Mucosa of stomach (tissue), 1 donor: ENCODE measurements at regions not wholly inside any gene's neighbourhood (a gene's known extent, or its start where the extent isn't known, plus 50 kb on each side); places are given as distances from the start of the nearest gene placed in this dataset.
"Not testable (repeated sequence)": the region's sequence is repeated elsewhere in the genome, so short reads cannot be mapped to it uniquely, and the experiment has no call there.

Experiments used
- H3K27me3 ChIP-seq: one replicate; pipeline ENCODE4 v1.7.0; 2013; ENCODE audit warnings: mild to moderate bottlenecking, low read length; ENCODE audit not compliant: control insufficient read depth, insufficient read depth
- H3K36me3 ChIP-seq: one replicate; pipeline ENCODE4 v1.7.0; 2013; ENCODE audit warnings: low read length; ENCODE audit not compliant: control insufficient read depth, insufficient read depth
- H3K4me1 ChIP-seq: one replicate; pipeline ENCODE4 v1.7.0; 2013; ENCODE audit warnings: mild to moderate bottlenecking, low read length; ENCODE audit not compliant: control insufficient read depth, insufficient read depth
- H3K4me3 ChIP-seq: one replicate; pipeline ENCODE4 v1.7.0; 2013; ENCODE audit warnings: low read length
- H3K9ac ChIP-seq: one replicate; pipeline ENCODE4 v1.7.0; 2013; ENCODE audit warnings: mild to moderate bottlenecking, low read length, moderate library complexity
- H3K9me3 ChIP-seq: one replicate; pipeline ENCODE4 v1.7.0; 2013; ENCODE audit warnings: mild to moderate bottlenecking, low read length, moderate library complexity; ENCODE audit not compliant: control insufficient read depth
- donor health status: Pancreatic carcinoma.

GRCh38 chr22:47888817-47889216, 1126.4 kb downstream of the TBC1D22A start:
- H3K4me1 ChIP-seq, result no peaks in the 10 kb centered on the region
- no peak overlapping the region for H3K9ac ChIP-seq
- no peaks in the 10 kb centered on the region for H3K9me3 ChIP-seq
- H3K27me3 ChIP-seq, result no peaks in the 10 kb centered on the region
- no peak overlapping the region for H3K4me3 ChIP-seq
- no peaks in the 10 kb centered on the region for H3K36me3 ChIP-seq

DNA sequence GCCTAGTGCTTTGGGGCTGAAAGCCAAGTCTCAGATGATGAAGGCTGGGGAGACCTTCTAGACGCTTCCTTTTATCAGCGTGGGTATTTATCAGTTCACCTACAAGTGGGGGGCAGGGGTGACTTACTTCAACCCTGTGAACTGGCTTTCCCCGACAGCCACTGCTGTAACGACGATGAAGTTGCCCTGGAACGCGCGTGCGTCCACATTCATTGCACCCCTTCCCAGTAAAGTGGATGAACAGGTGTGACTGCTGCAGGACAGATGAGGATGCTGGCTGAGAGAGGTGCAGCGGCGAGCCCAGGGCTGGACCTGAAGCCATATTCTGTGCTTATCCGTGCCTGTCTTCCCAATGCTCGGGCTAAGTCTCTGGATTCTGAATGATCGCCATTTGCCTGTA, 1122.3 kb downstream of the TBC1D22A start:
- Histone ChIP-seq H3K9ac (no peak overlapping the region), H3K4me1 (no peaks in the 10 kb centered on the region), H3K9me3 (no peaks in the 10 kb centered on the region), H3K4me3 (no peak overlapping the region), H3K27me3 (no peaks in the 10 kb centered on the region), H3K36me3 (no peaks in the 10 kb centered on the region)

DNA sequence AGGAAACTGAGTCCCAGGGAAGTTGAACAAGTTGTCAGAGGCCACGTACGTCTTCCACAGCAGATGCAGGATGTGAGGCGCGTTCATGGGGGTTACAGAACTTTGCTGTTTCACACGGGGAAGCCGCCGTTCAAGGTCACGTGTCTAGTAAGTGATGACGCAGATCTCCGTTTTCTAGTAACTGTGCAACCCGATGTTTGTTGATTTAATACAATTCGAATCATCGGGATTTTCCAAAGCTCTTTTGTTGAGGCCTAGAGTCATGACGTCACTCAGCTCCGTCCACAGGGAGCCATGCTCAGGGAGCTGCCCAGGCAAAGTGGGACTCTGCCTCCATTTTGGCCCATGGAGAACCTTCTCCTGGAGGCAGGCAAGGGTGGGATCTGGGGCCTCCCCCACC, 1121.8 kb downstream of the TBC1D22A start:
- Histone ChIP-seq H3K9ac (no peak overlapping the region), H3K36me3 (no peaks in the 10 kb centered on the region), H3K9me3 (no peaks in the 10 kb centered on the region), H3K4me3 (no peak overlapping the region), H3K4me1 (no peaks in the 10 kb centered on the region), H3K27me3 (no peaks in the 10 kb centered on the region)

- Histone ChIP-seq H3K9me3 (no peaks in the 10 kb centered on the region), H3K27me3 (no peaks in the 10 kb centered on the region), H3K4me3 (no peak overlapping the region), H3K9ac (no peak overlapping the region), H3K4me1 (no peaks in the 10 kb centered on the region), H3K36me3 (no peaks in the 10 kb centered on the region)
Measured at GRCh38 chr22:47883757-47884156, 1121.3 kb downstream of the TBC1D22A start.

- H3K27me3 ChIP-seq, result no peaks in the 10 kb centered on the region
- H3K4me3 ChIP-seq, result no peak overlapping the region
- no peak overlapping the region for H3K9ac ChIP-seq
- H3K4me1 ChIP-seq, result no peaks in the 10 kb centered on the region
- H3K36me3 ChIP-seq, result no peaks in the 10 kb centered on the region
- H3K9me3 ChIP-seq, result no peaks in the 10 kb centered on the region
Measured at GRCh38 chr22:47879346-47879745, 1116.9 kb downstream of the TBC1D22A start.

DNA sequence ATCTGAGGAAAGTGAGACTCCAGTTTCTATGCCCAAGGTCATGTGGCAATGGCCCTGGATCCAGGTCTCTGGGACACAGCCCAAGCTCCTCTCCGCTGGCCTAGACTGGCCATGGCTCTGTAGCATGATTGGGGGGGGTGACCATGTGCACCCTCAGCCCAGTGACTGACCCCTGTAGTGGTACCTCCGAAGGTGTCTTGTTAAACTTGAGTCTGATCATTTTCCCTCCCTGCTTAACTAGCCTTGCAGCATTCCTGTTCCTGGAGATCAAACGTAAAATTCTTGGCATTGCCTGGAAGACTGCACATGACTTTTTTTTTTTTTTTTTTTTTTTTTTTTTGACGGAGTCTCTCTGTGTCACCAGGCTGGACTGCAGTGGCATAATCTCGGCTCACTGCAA, 1116.0 kb downstream of the TBC1D22A start:
- Histone ChIP-seq H3K36me3 (no peaks in the 10 kb centered on the region), H3K27me3 (no peaks in the 10 kb centered on the region), H3K9me3 (no peaks in the 10 kb centered on the region), H3K4me1 (no peaks in the 10 kb centered on the region), H3K4me3 (no peak overlapping the region), H3K9ac (no peak overlapping the region)

- Histone ChIP-seq H3K4me1 (no peaks in the 10 kb centered on the region), H3K27me3 (no peaks in the 10 kb centered on the region), H3K9me3 (no peaks in the 10 kb centered on the region), H3K4me3 (no peak overlapping the region), H3K36me3 (no peaks in the 10 kb centered on the region), H3K9ac (no peak overlapping the region)
Measured at GRCh38 chr22:47872761-47873535, 1110.5 kb downstream of the TBC1D22A start.

- H3K27me3 ChIP-seq, result no peaks in the 10 kb centered on the region
- no peaks in the 10 kb centered on the region for H3K4me1 ChIP-seq
- H3K36me3 ChIP-seq, result no peaks in the 10 kb centered on the region
- H3K9me3 ChIP-seq, result no peaks in the 10 kb centered on the region
- H3K9ac ChIP-seq, result no peak overlapping the region
- H3K4me3 ChIP-seq, result no peak overlapping the region
Measured at GRCh38 chr22:47865626-47866025, 1103.2 kb downstream of the TBC1D22A start.

DNA sequence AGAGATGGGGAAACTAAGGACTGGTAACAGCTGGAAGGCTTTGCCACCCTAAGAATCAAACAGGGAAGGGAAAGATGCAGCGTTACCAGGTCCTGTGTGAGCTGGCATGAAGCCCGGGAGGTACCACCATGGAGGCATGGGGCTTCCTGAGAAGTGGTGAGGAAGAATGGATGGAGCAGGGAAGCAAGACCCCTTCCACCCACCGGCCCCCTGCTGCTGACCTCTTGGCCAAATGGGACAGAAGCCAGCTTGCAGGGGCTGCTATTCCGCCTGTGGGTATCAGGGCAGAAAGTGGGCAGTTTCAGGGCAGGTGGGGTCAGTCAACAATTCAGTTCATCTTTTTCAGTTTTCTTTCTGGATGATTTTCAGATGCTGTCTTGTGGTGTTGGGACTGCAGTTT, 1099.9 kb downstream of the TBC1D22A start:
- Histone ChIP-seq H3K9me3 (no peaks in the 10 kb centered on the region), H3K4me1 (no peaks in the 10 kb centered on the region), H3K36me3 (no peaks in the 10 kb centered on the region), H3K9ac (no peak overlapping the region), H3K27me3 (no peaks in the 10 kb centered on the region), H3K4me3 (no peak overlapping the region)

DNA sequence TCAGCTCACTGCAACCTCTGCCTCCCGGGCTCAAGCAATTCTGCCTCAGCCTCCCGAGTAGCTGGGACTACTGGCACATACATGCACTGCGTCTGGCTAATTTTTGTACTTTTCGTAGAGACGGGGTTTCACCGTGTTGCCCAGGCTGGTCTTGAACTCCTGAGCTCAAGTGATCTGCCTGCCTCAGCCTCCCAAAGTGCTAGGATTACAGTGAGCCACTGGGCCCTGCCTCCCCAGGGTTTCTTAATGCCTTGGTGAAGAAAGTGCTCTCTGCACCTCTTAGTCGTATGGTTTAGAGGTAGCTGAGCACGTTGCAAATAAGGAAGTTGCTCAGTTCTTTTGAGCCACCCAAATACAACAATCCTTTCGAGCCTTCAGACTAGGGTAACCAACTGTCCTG, 1098.5 kb downstream of the TBC1D22A start:
- H3K36me3 ChIP-seq, H3K9ac ChIP-seq: not testable (repeated sequence)

GRCh38 chr22:47859881-47860525, 1097.6 kb downstream of the TBC1D22A start:
- Histone ChIP-seq H3K9ac (no peak overlapping the region), H3K27me3 (no peaks in the 10 kb centered on the region), H3K9me3 (no peaks in the 10 kb centered on the region), H3K4me1 (no peaks in the 10 kb centered on the region), H3K4me3 (no peak overlapping the region), H3K36me3 (no peaks in the 10 kb centered on the region)

More for the DNA sequence above, 1098.5 kb downstream of the TBC1D22A start:
- H3K27me3 ChIP-seq, H3K4me3 ChIP-seq, H3K4me1 ChIP-seq, H3K9me3 ChIP-seq: not testable (repeated sequence)

DNA sequence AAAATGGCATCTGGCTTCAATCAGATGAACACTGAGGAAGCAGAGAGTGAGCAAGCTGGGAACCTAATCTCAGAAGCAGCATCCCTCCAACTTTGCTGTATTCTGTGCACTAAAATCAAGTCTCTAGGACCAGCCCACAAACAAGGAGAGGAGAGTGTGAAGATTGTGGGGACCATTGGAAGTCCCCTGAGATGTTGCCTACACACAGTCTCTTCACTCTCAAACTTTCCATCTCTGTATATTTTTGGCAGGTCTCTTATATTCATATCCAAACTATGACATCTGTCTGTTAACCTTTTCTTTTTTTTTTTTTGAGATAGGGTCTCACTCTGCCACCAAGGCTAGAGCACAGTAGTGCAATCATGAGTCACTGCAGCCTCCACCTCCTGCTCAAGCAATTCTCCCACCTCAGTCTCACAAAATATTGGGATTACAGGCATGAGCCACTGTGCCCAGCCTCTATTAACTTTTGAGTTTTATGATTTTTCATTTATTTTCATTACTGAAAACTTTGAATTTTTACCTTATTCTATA, 1096.4 kb downstream of the TBC1D22A start:
- Histone ChIP-seq H3K36me3 (no peaks in the 10 kb centered on the region), H3K27me3 (no peaks in the 10 kb centered on the region), H3K9ac (no peak overlapping the region), H3K9me3 (no peaks in the 10 kb centered on the region), H3K4me1 (no peaks in the 10 kb centered on the region), H3K4me3 (no peak overlapping the region)
